ENCODE measurements at regions not wholly inside any gene's neighbourhood (a gene's known extent, or its start where the extent isn't known, plus 50 kb on each side); places are given as distances from the start of the nearest gene placed in this dataset.

- TF ChIP-seq, protein P1, sequence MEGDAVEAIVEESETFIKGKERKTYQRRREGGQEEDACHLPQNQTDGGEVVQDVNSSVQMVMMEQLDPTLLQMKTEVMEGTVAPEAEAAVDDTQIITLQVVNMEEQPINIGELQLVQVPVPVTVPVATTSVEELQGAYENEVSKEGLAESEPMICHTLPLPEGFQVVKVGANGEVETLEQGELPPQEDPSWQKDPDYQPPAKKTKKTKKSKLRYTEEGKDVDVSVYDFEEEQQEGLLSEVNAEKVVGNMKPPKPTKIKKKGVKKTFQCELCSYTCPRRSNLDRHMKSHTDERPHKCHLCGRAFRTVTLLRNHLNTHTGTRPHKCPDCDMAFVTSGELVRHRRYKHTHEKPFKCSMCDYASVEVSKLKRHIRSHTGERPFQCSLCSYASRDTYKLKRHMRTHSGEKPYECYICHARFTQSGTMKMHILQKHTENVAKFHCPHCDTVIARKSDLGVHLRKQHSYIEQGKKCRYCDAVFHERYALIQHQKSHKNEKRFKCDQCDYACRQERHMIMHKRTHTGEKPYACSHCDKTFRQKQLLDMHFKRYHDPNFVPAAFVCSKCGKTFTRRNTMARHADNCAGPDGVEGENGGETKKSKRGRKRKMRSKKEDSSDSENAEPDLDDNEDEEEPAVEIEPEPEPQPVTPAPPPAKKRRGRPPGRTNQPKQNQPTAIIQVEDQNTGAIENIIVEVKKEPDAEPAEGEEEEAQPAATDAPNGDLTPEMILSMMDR (IDR thresholded peaks at IDR 0.05): no peak
- no peak for TF ChIP-seq POLR2A (IDR thresholded peaks at IDR 0.05)
Measured at GRCh38 chr3:25080461-25080860, 347.6 kb upstream of the RARB start.
